T-helper 1 cell treated with Interleukin-12 subunit alpha and Interleukin-12 subunit beta and Interleukin-4 antibody, amounts not matched to agents 30 ng/mL and 1 ng/mL, for 36 hours (primary cell): ENCODE measurements at regions not wholly inside any gene's neighbourhood (a gene's known extent, or its start where the extent isn't known, plus 50 kb on each side); places are given as distances from the start of the nearest gene placed in this dataset.
"Not testable (repeated sequence)": the region's sequence is repeated elsewhere in the genome, so short reads cannot be mapped to it uniquely, and the experiment has no call there.

Experiments
- intact Hi-C: fragments of 100-400 bp; cut with micrococcal nuclease; formaldehyde crosslinking; loops from one replicate; pipeline ENCODE4 v1.15.1; 2024

GRCh38 chr12:46884362-46884761 is 58.6 kb upstream of the SLC38A4 start:
- intact Hi-C loops: no loop called here

DNA sequence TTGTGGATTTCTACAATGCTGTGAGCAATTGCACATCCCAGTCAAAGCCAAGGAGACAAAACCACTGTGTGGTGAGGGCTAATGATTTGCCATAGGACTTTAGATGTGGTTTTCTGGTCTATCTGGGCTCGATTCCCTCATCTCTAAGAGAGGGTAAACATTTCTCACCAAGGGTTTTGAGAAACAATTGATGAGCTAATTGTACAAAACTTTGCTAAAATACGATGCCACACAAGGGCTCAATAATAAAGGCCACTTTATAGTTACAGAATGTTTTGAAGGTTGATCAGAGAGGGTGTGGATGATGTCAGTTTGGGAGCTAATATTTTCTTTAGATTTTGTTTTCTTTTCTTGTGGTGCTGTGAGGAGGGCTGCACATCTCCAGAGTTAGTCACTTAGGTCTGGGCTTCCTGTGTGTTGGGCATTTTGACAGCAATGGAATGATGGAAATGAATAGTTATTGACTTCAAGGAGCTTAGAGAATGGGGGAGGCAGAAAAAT is 60.8 kb upstream of the SLC38A4 start:
- intact Hi-C loops: no loop called here

DNA sequence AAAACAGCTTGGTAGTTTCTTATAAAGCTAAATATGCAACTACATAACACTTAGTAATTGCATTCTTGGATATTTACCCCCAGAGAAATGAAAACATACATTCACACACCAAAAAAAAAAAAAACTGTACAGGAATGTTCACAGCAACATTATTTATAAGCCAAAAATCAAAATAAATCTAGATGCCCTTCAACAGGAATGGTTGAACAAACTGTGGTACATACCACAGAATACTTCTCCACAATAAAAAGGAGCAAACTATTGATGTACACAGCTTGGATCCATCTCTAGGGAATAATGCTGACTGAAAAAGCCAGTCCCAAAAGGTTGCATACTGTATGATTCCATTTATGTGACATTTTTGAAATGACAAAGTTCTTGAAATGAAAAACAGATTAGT is 62.1 kb upstream of the SLC38A4 start:
- intact Hi-C loops: no loop called here

DNA sequence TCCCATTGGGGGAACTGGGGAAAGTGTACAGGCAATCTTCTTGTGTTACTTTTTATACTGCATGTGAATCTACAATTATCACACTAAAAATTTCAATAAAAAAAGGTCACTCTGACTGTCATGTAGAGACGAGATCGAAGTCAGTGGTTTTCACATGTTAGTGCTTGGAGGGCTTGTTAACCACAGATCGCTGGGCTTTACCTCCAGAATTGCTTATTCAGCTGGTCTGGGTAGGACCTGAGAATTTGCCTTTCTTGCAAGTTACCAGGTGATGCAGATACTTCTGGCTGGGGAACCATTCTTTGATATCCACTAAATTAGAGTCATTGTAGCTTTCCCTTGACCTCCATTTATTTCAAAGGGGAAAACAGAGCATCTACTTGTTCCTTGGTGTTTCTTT is 62.8 kb upstream of the SLC38A4 start:
- intact Hi-C loops: no loop called here

DNA sequence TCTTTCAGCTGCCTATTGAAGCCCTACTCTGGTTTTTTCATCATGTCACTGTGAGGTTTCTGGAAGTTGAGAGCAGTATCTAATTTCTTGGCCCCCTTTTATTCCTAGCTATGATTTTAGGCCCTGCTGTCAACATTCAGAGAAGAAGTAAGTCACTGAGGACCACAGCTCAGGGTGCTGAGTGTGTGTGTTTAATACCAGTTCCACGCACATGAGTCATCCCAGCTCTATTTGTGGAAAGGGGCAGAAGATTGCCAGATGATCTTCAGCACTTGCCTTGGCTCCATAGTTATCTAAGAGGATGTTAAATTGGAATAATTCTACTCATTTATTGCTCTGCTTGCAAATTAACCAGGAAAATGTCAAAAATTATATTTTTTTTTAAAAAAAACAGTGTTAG is 65.5 kb upstream of the SLC38A4 start:
- intact Hi-C loops: no loop called here

DNA sequence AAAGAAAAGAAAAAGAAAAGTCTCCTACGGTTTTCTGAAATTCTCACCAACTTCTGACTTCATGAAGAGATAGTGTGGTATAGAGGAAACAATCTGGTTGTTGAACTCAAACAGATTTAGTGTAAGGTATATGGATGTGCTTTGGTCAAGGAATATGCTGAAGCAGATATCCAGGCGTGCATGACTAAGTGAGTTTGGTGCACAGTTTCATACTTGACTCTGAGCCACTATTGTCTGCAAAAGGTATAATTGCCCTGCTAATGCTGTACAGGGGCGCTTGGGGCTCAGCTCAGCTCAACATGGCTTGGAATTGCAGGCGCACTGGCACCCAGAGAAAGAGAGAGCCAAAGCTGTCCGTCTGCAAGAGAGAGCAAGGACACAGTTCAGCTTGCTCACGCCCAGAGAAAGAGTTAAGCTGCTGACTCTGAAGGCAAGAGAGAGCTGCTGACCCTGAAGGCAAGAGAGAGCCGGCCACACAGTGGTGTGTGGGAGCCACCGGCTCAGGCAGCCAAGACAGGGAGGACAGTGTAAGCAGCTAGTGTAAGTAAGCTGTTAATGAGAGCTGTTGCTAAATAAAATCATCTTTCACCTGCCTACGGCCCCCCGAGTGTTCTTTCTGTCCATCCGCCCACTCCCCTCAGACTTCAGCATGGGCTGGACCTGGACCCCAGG is 66.4 kb upstream of the SLC38A4 start:
- intact Hi-C loops: no loop called here

- intact Hi-C loops: no loop called here
Measured at GRCh38 chr12:46892887-46893286, 67.1 kb upstream of the SLC38A4 start.

DNA sequence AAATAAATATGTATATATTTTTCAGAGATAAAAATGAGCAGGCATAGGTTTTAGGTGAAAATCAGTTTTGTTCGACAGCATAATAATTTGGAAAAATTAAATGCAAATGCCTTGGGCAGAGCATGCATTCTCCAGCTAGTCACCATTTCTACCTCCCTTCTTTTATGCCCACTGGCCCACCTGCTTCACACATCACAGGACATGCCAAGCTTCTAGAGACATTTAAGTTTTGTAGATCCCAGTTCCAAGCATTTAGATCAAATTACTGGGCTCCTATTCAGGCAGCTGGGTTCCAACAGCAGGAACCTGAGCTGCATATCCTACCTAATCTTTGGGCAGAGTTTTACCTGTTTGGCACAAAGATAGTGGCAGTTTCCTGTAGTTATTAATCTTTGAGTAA is 67.6 kb upstream of the SLC38A4 start:
- intact Hi-C loops: no loop called here

DNA sequence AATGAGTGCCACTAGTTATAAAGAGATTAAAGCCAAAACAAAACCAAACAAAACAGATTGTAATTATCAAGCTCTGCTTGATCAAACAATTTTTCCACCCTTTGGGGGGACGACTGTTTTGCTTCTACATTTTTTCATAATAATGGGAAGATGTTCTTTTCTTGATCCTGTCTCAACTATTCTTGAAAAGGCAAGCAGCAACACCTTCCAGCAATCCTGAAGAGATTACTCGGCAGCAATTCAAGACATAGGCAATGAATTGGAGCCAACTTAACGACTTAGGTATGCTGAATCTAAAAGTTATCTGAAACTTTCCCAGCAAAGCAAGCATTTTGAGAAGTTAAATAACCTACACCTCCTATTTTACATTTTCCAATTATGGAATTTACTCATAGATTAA is 69.9 kb upstream of the SLC38A4 start:
- intact Hi-C loops: no loop called here

GRCh38 chr12:46896680-46897079 is 70.9 kb upstream of the SLC38A4 start:
- intact Hi-C loops: no loop called here

DNA sequence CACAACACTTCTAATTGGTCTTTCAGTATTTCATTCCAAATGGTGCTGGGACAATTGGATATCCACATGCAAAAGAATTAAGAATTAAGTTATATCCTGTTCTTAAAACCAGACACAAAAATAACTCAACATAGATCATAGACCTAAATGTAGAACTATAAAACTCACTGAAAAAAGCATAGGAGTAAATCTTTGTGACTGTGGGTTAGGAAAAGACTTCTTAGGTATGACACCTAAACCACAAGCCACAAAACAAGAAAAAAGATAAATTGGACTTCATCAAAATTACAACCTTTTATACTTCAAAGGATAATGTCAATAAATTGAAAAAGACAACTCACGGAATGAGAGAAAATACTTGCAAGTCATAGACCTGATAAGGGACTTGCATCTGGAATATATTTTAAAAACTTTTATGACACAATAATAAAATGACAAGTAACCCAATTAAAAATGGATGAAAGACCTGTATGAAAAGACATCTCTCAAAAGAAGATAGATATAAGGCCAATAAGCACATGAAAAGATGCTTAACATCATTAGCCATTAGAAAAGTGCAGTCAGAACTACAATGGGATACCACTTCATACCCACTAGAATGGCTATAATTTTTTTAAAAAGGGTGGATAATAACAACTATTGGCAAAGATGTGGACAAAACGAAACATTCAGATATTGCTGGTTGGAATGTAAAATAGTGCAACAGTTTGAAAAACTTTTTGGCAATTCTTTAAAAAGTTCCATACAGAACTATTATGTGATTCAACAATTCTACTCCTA is 72.5 kb upstream of the SLC38A4 start:
- intact Hi-C loops: no loop called here

DNA sequence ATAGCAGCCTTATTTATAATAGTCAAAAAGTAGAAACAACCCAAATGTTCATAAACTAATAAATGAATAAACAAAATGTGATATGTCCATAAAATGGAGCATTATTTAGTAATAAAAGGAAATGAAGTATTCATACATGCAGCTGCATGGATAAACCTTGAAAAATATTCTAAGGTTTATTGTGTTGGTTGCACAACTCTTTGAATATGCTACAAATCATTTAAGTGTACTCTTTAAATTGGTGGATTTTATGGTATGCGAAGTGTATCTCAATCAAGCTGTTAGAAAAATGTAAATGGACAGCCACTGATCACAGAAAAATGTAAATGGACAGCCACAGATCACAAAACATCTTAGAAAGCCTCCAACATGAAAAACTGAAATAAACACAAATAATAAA is 73.2 kb upstream of the SLC38A4 start:
- intact Hi-C loops: no loop called here

- intact Hi-C loops: no loop called here
Measured at GRCh38 chr12:46900734-46901463, 75.1 kb upstream of the SLC38A4 start.

DNA sequence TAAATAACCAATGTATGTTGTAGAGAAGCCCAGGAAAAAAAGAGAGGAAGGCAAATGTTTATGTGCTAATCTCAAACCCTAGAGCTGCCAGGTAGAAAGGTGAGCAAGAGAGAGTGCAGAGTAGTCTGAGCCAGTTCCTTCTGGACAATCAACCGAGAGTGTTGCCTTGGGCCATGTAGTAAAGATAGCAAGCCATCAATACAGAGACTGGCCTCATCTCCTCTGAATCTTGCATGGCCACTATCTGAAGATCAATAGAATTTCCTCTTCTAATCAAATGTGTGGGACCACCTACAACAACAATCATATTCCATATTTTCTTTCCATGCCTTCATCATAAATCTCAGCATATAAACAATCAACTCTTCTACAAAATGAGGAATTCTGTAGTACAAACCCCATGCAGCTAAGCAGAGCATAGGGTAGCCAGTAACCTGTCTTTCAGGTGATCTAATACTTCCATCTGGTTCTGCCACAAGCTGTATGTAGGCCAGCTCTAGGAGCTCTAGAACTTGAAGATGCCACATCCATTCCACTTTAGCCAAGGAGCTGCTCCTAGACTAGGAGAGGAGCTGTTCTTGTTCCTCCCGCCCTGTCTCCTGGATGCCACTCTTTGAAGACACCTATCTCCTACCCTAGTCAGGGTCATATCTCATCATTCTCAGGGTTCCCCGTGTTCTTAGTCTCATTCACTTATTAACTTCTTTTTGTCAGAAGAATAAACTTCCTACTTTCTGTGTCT is 75.8 kb upstream of the SLC38A4 start:
- intact Hi-C loops: no loop called here

GRCh38 chr12:46903058-46903457 is 77.3 kb upstream of the SLC38A4 start:
- intact Hi-C loops: no loop called here

DNA sequence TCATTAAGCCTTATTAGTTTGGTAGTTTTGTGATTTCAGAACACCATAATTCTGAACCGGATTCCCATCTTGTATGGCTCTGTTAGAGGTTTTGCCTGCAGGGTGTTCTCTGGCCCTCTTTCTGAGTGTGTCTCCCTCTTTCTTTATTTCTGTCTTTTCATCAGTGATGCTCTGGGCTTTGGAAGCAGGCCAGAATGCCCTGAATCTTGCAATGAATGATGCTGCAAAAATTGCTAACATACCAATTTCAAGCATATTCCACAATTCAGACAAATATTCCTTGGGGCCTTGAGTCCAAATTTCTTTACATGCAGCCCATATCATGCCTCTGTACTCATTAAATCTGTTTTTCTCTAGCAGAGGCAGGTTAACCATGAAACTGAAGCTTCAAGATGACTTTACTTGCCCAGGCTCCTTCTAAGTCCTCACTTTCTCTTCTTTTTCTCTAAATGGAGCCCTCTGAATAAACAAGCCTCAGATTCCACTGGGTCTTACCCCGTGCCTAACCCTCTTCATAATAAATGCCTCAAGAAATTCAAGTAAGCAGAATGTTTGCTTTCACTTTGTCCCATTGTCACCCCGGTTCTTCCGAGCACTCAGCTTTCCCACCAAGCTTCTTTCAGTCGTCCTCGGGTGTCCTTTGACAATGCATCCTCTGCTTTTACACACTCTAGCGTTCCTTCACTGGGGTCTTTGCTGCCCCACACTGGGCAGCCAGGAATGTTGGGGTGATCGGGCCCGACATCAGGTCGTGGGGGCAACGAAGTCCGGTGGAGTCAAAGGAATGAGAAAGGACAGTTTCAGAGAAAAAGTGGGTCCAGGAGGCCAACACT is 78.8 kb upstream of the SLC38A4 start:
- intact Hi-C loops: no loop called here

GRCh38 chr12:46905239-46905627 is 79.4 kb upstream of the SLC38A4 start:
- intact Hi-C loops: not testable (repeated sequence)

DNA sequence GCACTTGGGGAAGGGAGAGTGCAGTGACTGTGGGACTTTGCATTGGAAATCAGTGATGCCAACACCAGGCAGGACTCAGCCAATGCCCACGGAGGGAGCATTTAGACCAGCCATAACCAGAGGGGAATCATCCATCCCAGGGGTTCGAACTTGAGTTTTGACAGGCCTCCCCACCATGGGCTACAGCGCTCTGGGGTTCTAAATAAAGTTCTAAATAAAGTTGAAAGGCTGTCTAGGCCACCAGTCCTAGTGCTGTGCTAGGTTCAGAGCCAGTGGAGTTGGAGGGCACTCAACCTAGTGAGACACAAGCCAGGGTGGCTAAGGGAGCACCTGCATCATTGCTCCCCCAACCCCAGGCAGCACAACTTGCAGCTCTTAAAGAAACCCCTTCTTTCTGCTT is 82.0 kb upstream of the SLC38A4 start:
- intact Hi-C loops: no loop called here

- intact Hi-C loops: no loop called here
Measured at GRCh38 chr12:46908236-46908935, 82.6 kb upstream of the SLC38A4 start.
